RWPE2 (cell line): ENCODE measurements at regions not wholly inside any gene's neighbourhood (a gene's known extent, or its start where the extent isn't known, plus 50 kb on each side); places are given as distances from the start of the nearest gene placed in this dataset.

Source experiments
- ATAC-seq: fragments of 200-7000 bp; cut with Tn5 transposase; 3 replicates; pipeline ENCODE4 v1.9.1; 2021; ENCODE audit warnings: low read depth
- DNase-seq: peaks from one replicate; pipeline ENCODE4 v3.0.0-alpha.2; 2020; ENCODE audit warnings: low spot score
- H3K27ac ChIP-seq: fragments of 450-650 bp; 2 replicates; pipeline ENCODE4 v1.5.1; 2017; ENCODE audit warnings: mild to moderate bottlenecking; ENCODE audit not compliant: poor library complexity, severe bottlenecking
- H3K27me3 ChIP-seq: fragments of 250-450 bp; sonication (Bioruptor Pico); 2 replicates; pipeline ENCODE4 v1.5.1; 2021; ENCODE audit warnings: mild to moderate bottlenecking, moderate library complexity; ENCODE audit not compliant: insufficient read depth, poor library complexity, severe bottlenecking
- H3K36me3 ChIP-seq: fragments of 250-450 bp; sonication (Bioruptor Pico); 2 replicates; pipeline ENCODE4 v1.5.1; 2020; ENCODE audit warnings: low read depth, mild to moderate bottlenecking, moderate library complexity
- H3K4me1 ChIP-seq: fragments of 250-450 bp; sonication (Bioruptor Pico); 2 replicates; pipeline ENCODE4 v1.5.1; 2021; ENCODE audit warnings: mild to moderate bottlenecking, moderate library complexity; ENCODE audit not compliant: insufficient read depth, poor library complexity, severe bottlenecking
- H3K4me3 ChIP-seq: fragments of 250-450 bp; sonication (Bioruptor Pico); 2 replicates; pipeline ENCODE4 v1.5.1; 2021; ENCODE audit warnings: mild to moderate bottlenecking, moderate library complexity; ENCODE audit not compliant: severe bottlenecking
- H3K9me3 ChIP-seq: fragments of 250-450 bp; sonication (Bioruptor Pico); 2 replicates; pipeline ENCODE4 v1.5.1; 2021; ENCODE audit warnings: mild to moderate bottlenecking, moderate library complexity; ENCODE audit not compliant: severe bottlenecking
- CTCF ChIP-seq: fragments of 450-650 bp; IDR thresholded peaks from one replicate; pipeline ENCODE4 v1.5.1; 2017; ENCODE audit warnings: mild to moderate bottlenecking, moderate library complexity; ENCODE audit not compliant: poor library complexity, severe bottlenecking

- H3K27me3 ChIP-seq = no peaks in the 10 kb centered on the region
- no peak for ATAC-seq
- no peak overlapping the region for H3K27ac ChIP-seq
Measured at GRCh38 chr11:39268176-39268690, 2191.2 kb downstream of the LRRC4C start.

DNA sequence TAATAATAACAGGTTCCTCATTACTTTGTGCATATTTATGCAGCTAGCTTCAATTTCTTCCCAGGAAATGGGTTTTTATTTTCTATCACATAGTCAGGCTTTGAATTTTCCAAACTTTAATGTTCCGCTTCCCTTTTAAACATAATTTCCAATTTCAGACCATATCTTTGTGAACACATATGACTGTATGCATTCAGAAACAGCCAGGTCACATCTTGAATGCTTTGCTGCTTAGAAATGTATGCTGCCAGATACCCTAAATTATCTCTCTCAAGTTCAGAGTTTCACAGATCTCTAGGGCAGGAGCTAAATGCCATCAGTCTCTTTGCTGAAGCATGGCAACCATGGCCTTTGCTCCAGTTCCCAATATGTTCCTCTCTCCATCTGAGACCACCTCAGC is 2203.8 kb downstream of the LRRC4C start:
- Histone ChIP-seq H3K36me3 (no peaks in the 10 kb centered on the region), H3K4me3 (no peak overlapping the region), H3K4me1 (no peaks in the 10 kb centered on the region), H3K9me3 (peaks cover 2% of the 10 kb centered on the region), H3K27me3 (no peaks in the 10 kb centered on the region), H3K27ac (no peak overlapping the region)
- DNase-seq (no peak), ATAC-seq (no peak)
- TF ChIP-seq CTCF = no peak

More at GRCh38 chr11:39268176-39268690, 2191.2 kb downstream of the LRRC4C start:
- H3K9me3 ChIP-seq = no peaks in the 10 kb centered on the region
- no peak overlapping the region for H3K4me3 ChIP-seq
- no peak for TF ChIP-seq CTCF
- H3K36me3 ChIP-seq = no peaks in the 10 kb centered on the region; the same call in 1 of the 2 replicates
- DNase-seq = no peak
- no peaks in the 10 kb centered on the region for H3K4me1 ChIP-seq

DNA sequence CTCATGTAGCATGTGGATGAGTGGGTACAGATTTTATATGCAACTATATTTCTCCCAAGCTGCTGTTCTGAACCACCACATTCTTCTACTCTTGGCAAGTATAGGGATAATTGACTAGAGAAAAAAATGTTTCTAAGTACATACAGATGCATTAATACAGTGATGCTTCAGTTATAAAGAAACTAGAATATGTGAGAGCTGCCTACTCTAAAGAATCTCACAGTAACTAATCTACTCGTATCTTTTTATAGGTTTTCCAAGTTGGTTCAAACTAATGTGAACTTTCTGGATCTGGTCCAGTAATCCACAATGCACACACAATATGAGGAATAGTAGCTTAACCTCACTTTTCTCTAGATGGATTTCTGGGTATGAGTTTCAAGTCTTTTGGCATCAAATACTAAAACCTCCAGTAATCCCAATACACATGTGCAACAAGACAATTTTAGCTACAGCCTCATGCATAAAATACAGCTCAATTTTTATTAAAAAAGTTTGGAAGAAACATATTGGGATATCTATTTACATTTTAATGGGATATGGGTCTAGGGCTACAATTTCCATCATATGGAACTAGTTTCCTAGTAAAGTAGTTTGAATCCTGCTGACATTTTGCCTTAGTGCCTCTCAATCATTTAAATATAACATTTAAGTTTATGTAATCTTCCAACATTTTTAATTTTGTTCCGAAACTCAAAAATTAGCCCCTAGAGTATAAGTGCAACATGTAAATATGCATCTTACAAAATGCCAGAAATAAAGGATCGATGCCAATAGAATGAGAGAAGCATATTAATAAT is 2209.7 kb downstream of the LRRC4C start:
- DNase-seq (no peak), ATAC-seq (no peak)
- no peaks in the 10 kb centered on the region for H3K9me3 ChIP-seq
- H3K4me1 ChIP-seq = peaks cover 11% of the 10 kb centered on the region
- no peaks in the 10 kb centered on the region for H3K36me3 ChIP-seq
- H3K27me3 ChIP-seq = no peaks in the 10 kb centered on the region
- no peak for TF ChIP-seq CTCF
- no peak overlapping the region for H3K4me3 ChIP-seq
- no peak overlapping the region for H3K27ac ChIP-seq

- Histone ChIP-seq H3K27ac (peak overlapping the region; percentile 65), H3K36me3 (no peaks in the 10 kb centered on the region), H3K4me3 (no peak overlapping the region), H3K27me3 (no peaks in the 10 kb centered on the region), H3K4me1 (peaks cover 11% of the 10 kb centered on the region), H3K9me3 (no peaks in the 10 kb centered on the region)
- ATAC-seq (peak; percentile 69), DNase-seq (no peak)
- TF ChIP-seq CTCF = no peak
Measured at GRCh38 chr11:39247570-39248137, 2211.8 kb downstream of the LRRC4C start.
